HK-2 (cell line): ENCODE measurements at regions not wholly inside any gene's neighbourhood (a gene's known extent, or its start where the extent isn't known, plus 50 kb on each side); places are given as distances from the start of the nearest gene placed in this dataset.
"Not testable (repeated sequence)": the region's sequence is repeated elsewhere in the genome, so short reads cannot be mapped to it uniquely, and the experiment has no call there.

Source experiments
- DNase-seq: peaks from one replicate; pipeline ENCODE4 v3.0.0-alpha.2; 2018; ENCODE audit not compliant: unreplicated experiment

DNA sequence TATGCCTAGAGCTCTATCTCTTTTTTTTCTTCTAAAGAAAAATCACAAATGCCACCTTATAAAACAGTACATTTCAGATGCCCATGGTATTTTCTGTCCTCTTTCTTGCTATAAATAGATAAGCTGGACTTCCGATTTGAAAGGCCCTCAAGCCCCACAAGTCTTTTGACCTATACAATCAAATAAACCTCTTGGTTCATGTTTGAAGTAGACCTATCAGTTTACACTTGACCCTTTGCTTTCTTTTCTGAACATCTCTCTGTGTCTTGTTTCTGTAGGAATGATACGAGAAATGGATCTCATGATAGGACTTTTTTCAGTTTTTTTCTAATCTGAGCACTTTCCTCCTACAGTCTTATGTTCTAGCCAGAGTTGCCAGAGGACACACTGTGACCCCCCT, 327.2 kb downstream of the SOX9 start:
- no peak for DNase-seq

DNA sequence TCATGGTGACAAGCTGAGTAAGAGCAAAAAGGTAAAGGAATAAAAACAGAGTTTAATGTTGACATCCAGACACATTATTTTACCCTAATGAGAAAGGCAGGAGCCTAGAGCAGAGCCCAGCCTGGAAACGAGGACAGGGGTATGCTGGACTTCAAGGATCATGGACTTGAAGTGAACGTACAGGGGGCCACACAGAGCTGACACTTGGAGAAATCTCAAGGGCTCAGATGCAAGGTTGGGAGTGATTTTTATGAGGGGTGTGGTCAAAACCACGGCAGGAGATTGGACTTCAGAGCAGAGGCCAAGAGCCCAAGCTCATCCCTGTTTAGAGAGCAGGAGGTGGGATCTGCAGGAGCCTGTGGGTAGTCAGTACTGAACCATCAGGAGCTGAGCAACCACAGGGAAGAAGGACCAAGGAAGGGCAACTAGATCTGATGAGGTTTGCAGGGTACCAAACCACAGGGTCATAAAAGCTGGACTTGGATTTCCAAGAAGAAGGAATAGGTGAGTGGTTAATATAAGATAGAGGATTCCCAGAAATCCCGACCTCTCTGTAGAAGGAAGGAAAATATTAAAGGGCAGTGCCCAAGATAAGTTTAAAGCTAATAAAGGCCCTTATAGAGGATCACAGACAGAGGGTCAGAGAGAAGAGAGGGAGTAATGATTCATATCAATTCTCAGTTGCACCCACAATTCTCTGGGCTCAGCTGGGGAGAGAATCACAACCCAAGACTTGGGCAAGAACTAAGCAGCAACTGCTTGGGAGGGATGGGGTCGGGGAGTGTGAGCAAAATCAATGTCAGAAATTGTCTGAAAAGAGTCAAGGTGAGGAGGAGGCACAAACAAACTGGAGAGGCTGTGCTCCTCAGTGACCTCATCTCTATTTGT, 331.7 kb downstream of the SOX9 start:
- DNase-seq, result no peak

DNA sequence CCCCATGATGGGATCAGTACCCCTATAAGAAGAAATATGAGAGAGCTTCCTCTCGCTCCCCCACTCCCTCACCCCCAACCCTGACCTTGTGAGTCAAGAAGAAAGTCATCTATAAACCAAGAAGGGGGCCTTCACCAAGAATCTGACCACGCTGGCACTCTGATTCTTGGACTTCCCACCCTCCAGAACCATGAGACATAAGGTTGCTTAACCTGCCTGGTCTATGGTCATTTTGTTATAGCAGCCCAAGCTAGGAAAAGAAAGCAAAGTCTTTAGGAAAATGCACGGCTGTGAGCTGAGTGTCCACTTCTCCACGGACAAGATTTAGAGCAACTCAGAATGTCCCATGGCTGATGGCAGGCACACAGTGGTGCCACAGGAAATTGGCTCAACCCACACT, 333.5 kb downstream of the SOX9 start:
- DNase-seq, result no peak

DNA sequence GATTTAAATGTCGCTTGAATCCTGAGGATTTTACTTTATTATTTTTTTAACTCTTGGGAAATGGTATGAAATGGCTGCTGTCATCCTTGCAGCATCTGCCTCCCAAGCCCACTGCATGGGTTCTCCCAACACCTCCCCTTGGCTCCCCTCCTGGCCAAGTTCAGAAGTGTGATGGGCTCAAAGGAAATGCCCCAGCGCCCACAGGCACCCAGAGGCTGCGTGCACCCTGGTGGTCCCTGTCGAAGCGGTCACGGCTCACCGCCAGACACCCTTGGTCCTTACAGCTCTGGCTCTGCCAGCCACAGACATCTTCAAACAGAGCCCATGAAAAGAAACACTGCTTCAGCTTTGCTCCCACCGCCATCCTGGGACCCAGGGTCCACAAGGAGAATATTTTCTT, 334.7 kb downstream of the SOX9 start:
- no peak for DNase-seq

DNA sequence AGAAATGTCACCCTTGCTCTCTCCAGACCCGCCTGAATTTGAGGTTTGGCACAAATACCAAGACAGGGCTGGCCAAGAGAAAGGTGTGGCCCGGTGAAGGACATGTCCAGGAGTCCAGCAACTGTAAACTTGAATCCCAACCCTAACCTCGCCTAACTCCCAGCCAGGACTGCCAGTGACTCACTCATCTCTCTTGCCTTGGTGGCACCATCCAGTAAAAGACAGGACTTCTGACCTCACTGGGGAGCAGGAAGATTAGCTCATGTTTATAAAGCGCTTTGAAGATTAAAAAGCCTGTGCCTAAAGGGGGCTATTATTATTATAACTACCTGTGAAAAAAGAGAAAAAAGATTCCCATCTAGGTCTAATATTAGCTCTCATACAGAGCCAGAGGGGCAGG, 335.3 kb downstream of the SOX9 start:
- DNase-seq, result peak; percentile 30

DNA sequence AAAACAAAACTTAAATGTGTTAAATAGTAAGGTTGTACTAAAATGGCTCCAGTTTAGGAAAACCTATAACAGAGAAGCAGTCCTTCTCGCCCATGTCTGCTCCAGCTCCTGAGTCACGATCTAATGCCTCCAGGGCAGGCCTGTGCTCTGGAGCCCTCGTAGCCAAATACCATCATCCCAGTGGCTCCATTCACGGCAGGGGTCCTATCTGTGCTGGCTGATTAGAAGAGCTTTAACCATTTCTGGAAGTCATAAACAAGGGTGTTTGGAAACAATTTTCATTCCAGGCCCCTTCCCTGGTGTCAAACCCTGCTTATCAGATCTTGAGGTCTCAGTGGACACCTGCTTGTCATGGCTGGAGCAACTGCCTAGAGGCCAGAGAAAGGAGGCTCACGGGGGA, 336.9 kb downstream of the SOX9 start:
- no peak for DNase-seq

DNA sequence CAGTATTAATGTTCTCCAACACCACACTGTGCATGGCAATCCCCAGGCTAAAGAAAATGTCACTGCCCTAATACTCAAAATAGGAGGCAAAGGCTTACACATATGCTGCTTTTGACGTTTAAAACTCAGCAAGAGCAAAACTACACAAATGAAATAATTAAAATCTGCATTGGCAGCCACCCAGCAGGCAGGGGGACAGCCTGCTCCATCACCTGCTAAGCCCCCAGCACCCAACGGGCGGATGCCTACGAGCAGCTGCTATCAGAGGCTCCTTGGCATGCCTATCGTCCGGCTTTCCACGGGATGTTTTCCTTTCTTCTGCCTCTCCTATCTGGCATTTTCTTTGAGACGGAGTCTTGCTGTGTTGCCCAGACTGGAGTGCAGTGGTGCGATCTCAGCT, 337.5 kb downstream of the SOX9 start:
- no peak for DNase-seq

DNA sequence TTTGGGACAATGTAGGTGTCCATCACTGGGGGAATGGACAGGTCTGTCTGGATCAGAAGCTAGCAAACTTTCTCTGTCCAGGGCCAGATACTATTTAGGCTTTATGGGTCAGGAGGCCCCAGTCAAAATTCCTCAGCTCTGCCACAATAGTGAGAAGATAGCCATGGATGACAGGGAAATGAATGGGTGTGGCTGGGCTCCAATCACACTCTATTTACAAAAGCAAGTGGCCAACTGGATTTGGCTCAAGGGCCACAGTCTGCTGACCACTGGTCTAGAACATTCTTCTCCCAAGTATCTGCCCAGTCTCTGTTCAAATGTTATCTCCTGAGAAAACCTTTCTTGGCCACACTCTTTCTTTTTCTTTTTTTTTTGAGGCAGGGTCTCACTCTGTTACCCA, 339.9 kb downstream of the SOX9 start:
- no peak for DNase-seq

DNA sequence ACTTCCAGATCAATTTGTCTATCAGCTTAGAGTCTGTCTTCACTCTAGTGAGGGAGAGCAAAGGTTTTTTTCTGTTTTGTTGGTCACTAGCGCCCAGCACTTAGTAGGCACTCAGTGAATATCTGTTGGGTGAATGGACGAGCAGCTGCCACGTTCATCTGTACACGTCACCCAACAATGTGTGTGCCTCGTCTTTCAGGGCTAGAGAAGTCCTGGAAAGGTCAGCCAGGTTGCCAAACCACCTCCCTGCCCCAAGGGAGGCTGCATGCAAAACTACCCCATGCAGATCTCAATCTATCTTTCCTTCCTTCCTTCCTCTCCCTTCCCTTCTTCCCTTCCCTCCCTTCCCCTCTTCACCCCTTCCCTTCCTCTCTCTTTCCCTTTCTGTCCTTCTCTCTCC, 340.9 kb downstream of the SOX9 start:
- no peak for DNase-seq

DNA sequence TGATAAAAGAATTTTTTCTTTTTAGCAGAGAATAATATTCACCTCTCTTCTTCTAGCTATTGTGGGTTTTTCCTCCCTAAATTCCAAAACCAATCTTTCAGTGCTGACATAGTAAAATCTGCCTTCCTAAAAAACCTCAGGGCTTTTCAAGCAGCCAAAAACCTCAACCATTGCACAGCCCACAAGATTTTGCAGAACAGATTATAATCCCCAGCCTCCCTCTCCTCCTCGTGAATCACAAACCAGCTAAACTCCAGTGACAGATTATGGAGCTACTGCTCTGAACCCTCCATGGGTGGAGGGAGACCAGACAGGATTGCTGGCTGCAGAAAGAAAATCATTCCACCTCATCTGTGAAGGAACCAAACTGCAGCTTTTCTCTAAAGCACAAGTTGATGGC, 341.6 kb downstream of the SOX9 start:
- DNase-seq, result no peak

DNA sequence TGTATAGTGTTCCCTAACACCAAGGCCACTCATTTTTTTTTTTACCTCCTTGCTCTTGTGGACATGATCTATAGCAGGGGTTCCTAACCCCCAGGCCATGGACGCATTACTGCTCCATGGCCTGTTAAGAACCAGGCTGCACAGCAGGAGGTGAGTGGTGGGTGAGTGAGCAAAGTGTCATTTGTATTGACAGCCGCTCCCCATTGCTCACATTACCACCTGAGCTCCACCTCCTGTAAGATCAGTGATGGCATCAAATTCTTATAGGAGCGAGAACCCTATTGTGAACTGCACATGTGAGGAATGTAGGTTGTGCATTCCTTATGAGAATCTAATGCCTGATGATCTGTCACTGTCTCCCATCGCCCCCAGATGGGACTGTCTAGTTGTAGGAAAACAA, 342.0 kb downstream of the SOX9 start:
- DNase-seq, result no peak

DNA sequence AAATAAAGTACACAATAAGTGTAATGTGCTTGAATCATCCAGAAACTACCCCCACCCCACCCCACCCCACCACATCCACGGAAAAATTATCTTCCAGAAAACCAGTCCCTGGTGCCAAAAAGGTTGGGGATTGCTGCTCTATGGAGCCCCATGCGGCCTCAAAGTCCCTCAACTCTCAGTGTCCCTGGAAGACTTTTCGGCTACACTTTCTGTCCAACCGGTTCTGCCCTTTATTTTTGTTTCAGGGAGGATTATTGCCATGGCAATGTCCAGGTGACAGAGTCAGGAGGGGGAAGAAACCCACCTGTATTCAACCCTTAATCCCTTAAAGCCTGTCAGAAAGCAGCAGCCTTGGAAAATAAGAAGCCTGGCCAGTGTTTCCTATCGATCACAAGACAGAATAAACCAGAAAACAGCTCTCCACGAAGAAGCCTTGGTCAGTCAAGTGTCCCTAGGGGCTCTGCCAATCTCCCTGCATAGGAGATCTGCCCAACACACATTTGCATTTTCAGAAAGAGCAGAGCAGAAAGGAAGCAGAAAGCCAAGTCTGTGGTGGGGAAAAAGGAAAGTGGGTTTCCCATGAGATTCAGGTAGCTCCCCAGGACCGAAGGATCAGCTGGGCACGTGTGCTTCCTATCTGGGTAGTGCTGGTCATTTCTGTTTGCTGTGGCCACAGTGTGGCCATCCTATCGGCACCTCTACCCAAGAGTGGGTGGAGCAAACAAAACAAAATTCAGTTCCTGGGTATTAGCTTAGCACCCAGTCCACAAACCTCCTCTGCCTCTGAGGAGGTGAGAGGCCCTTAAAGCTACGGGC, 342.7 kb downstream of the SOX9 start:
- no peak for DNase-seq

DNA sequence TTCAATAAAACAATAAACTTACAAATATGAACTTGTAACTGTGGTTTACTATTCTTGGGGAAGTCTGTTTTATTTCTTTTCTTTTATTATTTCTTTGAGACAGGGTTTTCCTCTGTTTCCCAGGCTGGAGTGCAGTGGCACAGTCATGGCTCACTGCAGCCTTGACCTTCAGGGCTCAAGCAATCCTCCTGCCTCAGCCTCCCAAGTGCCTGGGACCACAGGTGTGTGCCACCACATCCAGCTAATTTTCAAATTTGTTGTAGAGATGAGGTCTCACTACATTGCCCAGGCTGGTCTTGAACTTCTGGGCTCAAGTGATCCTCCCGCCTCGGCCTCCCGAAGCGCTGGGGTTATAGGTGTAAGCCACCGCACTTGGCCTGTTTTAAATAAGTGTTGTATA, 343.4 kb downstream of the SOX9 start:
- not testable (repeated sequence) for DNase-seq

DNA sequence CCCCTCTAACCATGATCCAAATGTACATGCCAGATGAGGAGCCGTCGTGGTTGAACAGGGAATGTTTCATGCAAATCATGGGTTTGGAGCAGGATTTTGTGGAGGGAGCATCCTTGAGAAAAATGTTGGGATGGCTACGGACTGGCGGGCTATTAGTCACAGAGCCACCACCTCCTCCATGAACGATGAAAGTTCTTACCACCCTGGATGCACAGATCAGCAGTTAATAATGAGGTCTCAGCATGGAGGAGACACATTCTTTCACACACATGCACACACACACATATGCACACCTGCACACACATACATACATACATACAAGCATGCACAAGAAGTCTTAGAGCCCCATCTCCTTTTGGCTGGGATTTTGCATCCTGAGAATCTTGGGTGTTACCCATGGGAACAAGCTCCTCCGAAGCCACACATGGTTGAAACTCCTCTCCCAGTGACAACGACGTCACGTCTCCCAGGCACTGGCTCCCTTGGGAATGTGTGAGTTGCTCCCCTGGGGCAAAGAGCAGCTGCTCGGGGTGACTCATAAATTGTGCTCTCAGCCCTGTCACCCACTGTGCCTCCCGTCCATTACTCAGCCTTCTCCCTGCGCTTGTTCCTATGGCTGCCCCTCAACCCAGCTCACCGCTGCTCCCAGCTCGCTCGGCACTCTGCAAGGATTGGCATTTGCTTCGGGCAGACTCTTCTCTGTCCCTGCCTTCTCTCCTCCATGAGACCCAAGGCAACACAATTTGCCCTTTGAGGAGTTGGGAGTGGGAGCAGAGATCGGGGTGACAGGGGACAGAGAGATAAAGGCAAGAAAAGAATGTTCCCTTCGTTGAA, 344.6 kb downstream of the SOX9 start:
- DNase-seq, result peak; percentile 87

DNA sequence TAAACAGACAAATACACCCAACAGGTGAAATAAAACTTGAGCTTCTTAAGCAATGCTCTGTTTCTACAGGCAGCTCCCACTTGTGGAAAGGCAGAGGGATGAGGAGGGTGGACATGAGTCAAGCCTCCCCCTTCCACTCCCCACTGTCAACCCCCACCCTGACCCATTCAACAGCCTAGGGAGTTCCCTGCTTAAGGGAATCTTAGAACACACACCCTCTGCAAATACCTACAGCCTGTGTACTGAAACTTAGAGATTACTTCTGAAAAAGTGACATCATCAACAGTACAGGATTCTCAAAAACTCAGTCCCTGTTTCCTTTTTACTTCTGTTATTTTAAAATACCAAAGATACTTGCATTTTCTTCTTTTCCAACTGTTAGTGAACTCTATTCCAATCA, 345.4 kb downstream of the SOX9 start:
- DNase-seq, result peak; percentile 58

DNA sequence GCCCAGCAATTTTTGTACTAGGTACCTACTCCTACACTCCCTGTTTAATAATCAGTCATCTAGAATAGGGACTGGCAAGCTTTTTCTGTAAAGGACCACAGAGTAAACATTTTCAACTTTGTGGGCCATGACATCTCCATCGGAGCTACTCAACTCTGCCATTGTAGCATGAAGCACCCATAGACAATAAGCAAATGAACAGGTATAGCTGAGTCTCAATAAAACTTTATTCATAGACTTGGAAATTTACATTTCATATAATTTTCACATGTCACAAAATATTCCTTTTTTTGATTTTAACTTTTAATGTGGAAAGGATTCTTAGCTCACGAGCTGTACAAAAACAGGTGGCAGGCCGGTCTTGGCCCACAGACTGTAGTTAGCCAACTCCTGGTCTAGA, 345.8 kb downstream of the SOX9 start:
- no peak for DNase-seq

DNA sequence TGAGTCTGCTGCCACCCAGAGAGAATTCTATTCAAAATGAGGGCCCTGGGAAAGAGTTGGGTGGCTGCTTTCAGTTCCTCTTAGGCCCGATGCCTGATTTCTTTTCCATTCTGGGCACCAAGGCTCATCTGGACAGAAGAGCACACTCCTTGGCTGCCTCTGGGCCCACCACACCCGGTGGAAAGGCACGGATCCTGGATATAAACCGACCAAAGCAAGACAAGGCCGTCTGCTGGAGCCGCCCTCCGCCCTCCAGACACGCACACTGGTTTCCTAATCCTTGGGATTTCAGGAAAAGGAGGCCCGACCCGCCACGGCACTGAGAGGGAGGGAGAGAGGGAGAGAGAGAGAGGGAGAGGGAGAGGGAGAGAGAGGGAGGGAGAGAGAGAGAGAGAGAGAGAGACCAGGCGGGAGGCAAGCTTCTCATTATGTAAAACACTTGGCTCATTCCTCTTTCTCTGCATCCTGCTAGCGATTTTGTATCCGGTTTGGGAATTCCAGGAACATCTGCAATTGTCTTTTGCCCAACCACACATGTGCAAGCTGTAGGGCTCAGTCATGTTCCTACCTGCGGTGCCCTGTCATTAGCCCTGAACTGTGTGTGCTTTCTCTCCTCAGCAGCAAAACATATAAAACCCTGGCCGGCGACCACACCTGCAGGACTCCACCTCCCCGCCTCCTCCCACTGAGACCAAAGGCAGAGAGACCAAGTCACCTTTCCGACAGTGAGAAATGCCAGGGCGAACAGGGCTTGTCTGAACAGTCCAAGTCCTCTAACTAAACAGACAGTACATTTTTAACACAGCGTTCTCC, 347.2 kb downstream of the SOX9 start:
- no peak for DNase-seq

DNA sequence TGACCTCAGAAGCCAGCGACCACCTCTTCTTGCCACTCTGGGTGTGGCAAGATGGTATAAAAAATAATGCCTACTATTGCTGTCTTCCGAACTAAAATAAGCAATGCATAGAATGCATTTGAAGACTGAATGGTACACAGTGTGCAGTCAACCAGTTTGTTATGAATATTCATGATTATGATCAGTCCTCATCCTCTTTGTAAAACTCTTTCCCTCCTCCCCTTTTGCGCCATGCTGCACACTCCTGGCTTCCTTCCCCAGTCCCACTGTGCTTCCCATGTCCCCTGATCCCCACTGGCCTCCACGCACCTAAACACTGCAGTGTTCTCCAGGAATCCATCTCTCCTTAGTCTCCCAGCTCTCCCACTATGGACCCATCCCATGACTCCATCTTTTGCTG, 348.0 kb downstream of the SOX9 start:
- DNase-seq, result no peak

DNA sequence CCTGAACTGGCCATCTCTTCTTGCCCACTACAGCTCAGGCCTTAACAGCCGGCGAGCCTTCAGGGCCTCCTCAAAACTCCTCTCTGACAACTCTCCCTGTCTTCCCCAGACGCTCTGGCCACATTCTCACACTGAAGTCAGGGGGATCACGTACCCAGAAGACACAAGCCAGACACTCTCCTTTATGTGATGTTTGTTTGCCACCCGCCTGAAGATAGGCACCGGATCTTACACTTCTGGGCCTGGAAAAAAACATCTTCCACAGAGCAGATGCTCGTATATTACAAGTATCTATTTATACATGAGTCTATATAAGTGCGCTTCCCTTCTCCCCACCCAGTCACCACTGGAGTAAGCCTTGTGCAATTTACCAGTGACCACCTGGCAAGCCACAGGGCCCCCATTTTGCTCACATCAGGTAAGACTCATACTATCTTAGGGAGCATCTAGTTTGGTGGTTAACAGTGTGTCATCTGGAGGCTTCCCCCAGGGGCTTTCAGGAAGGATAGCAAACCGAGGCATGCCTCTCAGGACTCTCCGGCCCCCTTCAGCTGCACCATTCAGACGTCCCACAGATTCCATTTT, 349.4 kb downstream of the SOX9 start:
- DNase-seq, result no peak

DNA sequence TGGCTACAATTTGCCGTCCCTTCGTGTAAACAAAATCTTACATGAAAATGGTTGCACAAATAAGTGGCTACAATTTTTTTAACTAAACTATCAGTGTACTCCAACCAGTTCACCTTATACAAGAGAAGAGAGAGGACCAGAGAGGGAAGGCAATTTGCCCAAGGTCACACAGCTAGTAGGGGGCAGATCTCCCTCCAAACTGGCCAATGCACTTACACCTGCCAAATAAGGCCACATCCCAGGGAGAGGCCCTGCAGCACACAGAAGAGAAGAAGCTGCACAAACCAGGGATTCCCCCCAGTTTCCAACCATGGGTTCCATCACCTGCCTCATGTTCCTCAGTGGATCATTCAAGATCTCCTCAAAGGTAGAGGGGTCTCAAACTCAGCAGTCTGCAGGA, 349.9 kb downstream of the SOX9 start:
- no peak for DNase-seq

DNA sequence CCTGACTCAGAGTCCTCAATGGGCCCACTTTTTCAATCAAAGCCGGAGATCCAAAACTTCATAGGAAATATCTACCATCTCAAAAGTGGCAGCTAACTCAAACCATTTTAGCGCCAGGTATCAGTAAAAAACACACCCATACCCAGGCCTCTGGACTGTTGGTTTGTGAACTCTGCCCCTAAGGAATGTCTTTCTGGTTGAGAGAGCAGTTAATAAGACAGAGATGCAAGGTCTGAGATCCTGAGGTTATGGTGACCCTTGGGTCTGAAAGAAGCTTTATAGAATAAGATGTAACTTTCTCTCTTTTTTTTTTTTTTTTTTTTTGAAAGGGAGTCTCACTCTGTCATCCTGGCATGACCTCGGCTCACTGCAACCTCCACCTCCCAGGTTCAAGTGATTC, 350.5 kb downstream of the SOX9 start:
- DNase-seq, result no peak
